ENCODE measurements at regions not wholly inside any gene's neighbourhood (a gene's known extent, or its start where the extent isn't known, plus 50 kb on each side); places are given as distances from the start of the nearest gene placed in this dataset.

- in situ Hi-C loops (cut with MboI; ENCODE audit: low sequenced_read_pairs): no loop called here
Measured at GRCh38 chr10:128630787-128631252, 504.6 kb upstream of the MKI67 start.

- in situ Hi-C loops (cut with MboI; ENCODE audit: low sequenced_read_pairs): no loop called here
Measured at GRCh38 chr10:128631801-128632241, 505.6 kb upstream of the MKI67 start.

GRCh38 chr10:128632694-128633093 lies 506.5 kb upstream of the MKI67 start:
- in situ Hi-C loops (cut with MboI; ENCODE audit: low sequenced_read_pairs): no loop called here

- in situ Hi-C loops (cut with MboI; ENCODE audit: low sequenced_read_pairs): no loop called here
Measured at GRCh38 chr10:128633864-128634540, 507.8 kb upstream of the MKI67 start.

- in situ Hi-C loops (cut with MboI; ENCODE audit: low sequenced_read_pairs): no loop called here
Measured at GRCh38 chr10:128642023-128642422, 515.8 kb upstream of the MKI67 start.

- in situ Hi-C loops (cut with MboI; ENCODE audit: low sequenced_read_pairs): no loop called here
Measured at GRCh38 chr10:128642502-128642901, 516.3 kb upstream of the MKI67 start.

GRCh38 chr10:128643658-128644057 lies 517.4 kb upstream of the MKI67 start:
- in situ Hi-C loops (cut with MboI; ENCODE audit: low sequenced_read_pairs): no loop called here

- in situ Hi-C loops (cut with MboI; ENCODE audit: low sequenced_read_pairs): no loop called here
Measured at GRCh38 chr10:128645486-128645885, 519.3 kb upstream of the MKI67 start.

- in situ Hi-C loops (cut with MboI; ENCODE audit: low sequenced_read_pairs): no loop called here
Measured at GRCh38 chr10:128646956-128647355, 520.7 kb upstream of the MKI67 start.

- in situ Hi-C loops (cut with MboI; ENCODE audit: low sequenced_read_pairs): no loop called here
Measured at GRCh38 chr10:128657548-128657947, 531.3 kb upstream of the MKI67 start.

GRCh38 chr10:128660726-128661125 lies 534.5 kb upstream of the MKI67 start:
- in situ Hi-C loops (cut with MboI; ENCODE audit: low sequenced_read_pairs): no loop called here

- in situ Hi-C loops (cut with MboI; ENCODE audit: low sequenced_read_pairs): no loop called here
Measured at GRCh38 chr10:128661404-128662197, 535.4 kb upstream of the MKI67 start.

- in situ Hi-C loops (cut with MboI; ENCODE audit: low sequenced_read_pairs): no loop called here
Measured at GRCh38 chr10:128662520-128662919, 536.3 kb upstream of the MKI67 start.

GRCh38 chr10:128664729-128665128 lies 538.5 kb upstream of the MKI67 start:
- in situ Hi-C loops (cut with MboI; ENCODE audit: low sequenced_read_pairs): no loop called here

- in situ Hi-C loops (cut with MboI; ENCODE audit: low sequenced_read_pairs): no loop called here
Measured at GRCh38 chr10:128675405-128675804, 549.2 kb upstream of the MKI67 start.

GRCh38 chr10:128680116-128680515 lies 553.9 kb upstream of the MKI67 start:
- in situ Hi-C loops (cut with MboI; ENCODE audit: low sequenced_read_pairs): no loop called here

GRCh38 chr10:128684215-128684614 lies 558.0 kb upstream of the MKI67 start:
- in situ Hi-C loops (cut with MboI; ENCODE audit: low sequenced_read_pairs): no loop called here

GRCh38 chr10:128686630-128687278 lies 560.5 kb upstream of the MKI67 start:
- in situ Hi-C loops (cut with MboI; ENCODE audit: low sequenced_read_pairs): no loop called here

GRCh38 chr10:128687408-128687807 lies 561.2 kb upstream of the MKI67 start:
- in situ Hi-C loops (cut with MboI; ENCODE audit: low sequenced_read_pairs): no loop called here

GRCh38 chr10:128687927-128688549 lies 561.8 kb upstream of the MKI67 start:
- in situ Hi-C loops (cut with MboI; ENCODE audit: low sequenced_read_pairs): no loop called here

GRCh38 chr10:128689667-128690066 lies 563.4 kb upstream of the MKI67 start:
- in situ Hi-C loops (cut with MboI; ENCODE audit: low sequenced_read_pairs): no loop called here
